ENCODE measurements at regions not wholly inside any gene's neighbourhood (a gene's known extent, or its start where the extent isn't known, plus 50 kb on each side); places are given as distances from the start of the nearest gene placed in this dataset.

DNA sequence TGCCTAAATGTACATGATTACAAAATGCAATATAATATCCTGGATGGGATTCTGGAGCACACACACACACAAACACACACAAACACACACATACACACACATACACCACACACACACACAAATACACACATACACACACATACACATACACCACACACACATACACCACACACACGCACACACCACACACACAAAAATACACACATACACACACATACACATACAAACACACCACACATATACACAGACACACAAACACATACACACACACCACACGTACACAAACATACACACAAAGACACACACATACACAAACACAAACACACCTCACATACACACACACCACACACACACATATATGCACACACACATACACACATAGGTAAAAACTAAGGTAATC lies 134.6 kb upstream of the SYNDIG1 start:
- TF ChIP-seq POLR2A (IDR thresholded peaks at IDR 0.05): no peak
- no peak for TF ChIP-seq CTCF (IDR thresholded peaks at IDR 0.05)

All from thyroid gland (tissue), 4 donors.